H9 (cell line): ENCODE measurements at regions not wholly inside any gene's neighbourhood (a gene's known extent, or its start where the extent isn't known, plus 50 kb on each side); places are given as distances from the start of the nearest gene placed in this dataset.

Experiments used
- DNase-seq: peaks from one replicate; pipeline ENCODE4 v3.0.0-alpha.2; 2017
- H2AFZ ChIP-seq: one replicate; pipeline ENCODE4 v1.6.1; 2013; ENCODE audit warnings: mild to moderate bottlenecking, low read length, control low read depth, moderate library complexity
- H2AK5ac ChIP-seq: 2 replicates; pipeline ENCODE4 v1.6.1; 2013; ENCODE audit warnings: low read length, control low read depth, mixed read lengths; ENCODE audit not compliant: insufficient read length
- H2BK120ac ChIP-seq: one replicate; pipeline ENCODE4 v1.6.1; 2013; ENCODE audit warnings: low read depth, mild to moderate bottlenecking, low read length, control low read depth, inconsistent platforms; ENCODE audit not compliant: poor library complexity, severe bottlenecking
- H2BK12ac ChIP-seq: 2 replicates; pipeline ENCODE4 v1.6.1; 2013; ENCODE audit warnings: low read length, control low read depth, mixed read lengths, low read depth; ENCODE audit not compliant: insufficient read length
- H2BK15ac ChIP-seq: 2 replicates; pipeline ENCODE4 v1.6.1; 2013; ENCODE audit warnings: low read depth, low read length, control low read depth
- H2BK20ac ChIP-seq: one replicate; pipeline ENCODE4 v1.6.1; 2013; ENCODE audit warnings: low read depth, mild to moderate bottlenecking, low read length, control low read depth, inconsistent platforms; ENCODE audit not compliant: poor library complexity, severe bottlenecking
- H2BK5ac ChIP-seq: 2 replicates; pipeline ENCODE4 v1.6.1; 2013; ENCODE audit warnings: low read length, control low read depth, mixed read lengths; ENCODE audit not compliant: insufficient read length
- H3K14ac ChIP-seq: 2 replicates; pipeline ENCODE4 v1.6.1; 2013; ENCODE audit warnings: low read length, control low read depth; ENCODE audit not compliant: insufficient read depth
- H3K18ac ChIP-seq: 2 replicates; pipeline ENCODE4 v1.6.1; 2013; ENCODE audit warnings: low read depth, mild to moderate bottlenecking, mixed read lengths, low read length, control low read depth; ENCODE audit not compliant: insufficient read length
- H3K23ac ChIP-seq: 2 replicates; pipeline ENCODE4 v1.6.1; 2013; ENCODE audit warnings: low read length, control low read depth, mixed read lengths, low read depth; ENCODE audit not compliant: insufficient read length
- H3K23me2 ChIP-seq: 2 replicates; pipeline ENCODE4 v1.6.1; 2013; ENCODE audit warnings: low read depth, mild to moderate bottlenecking, mixed read lengths, low read length, control low read depth; ENCODE audit not compliant: insufficient read length, poor library complexity, severe bottlenecking
- H3K27ac ChIP-seq: 2 replicates; pipeline ENCODE4 v1.5.1; 2013; ENCODE audit warnings: low read length, control low read depth, mixed read lengths, low read depth; ENCODE audit not compliant: insufficient read length
- H3K27me3 ChIP-seq: 2 replicates; pipeline ENCODE4 v1.6.1; 2013; ENCODE audit warnings: low read length, control low read depth, inconsistent platforms; ENCODE audit not compliant: insufficient read depth
- H3K4ac ChIP-seq: 2 replicates; pipeline ENCODE4 v1.6.1; 2013; ENCODE audit warnings: low read depth, mild to moderate bottlenecking, control low read depth, inconsistent platforms, low read length, moderate library complexity
- H3K4me1 ChIP-seq: 2 replicates; pipeline ENCODE4 v1.6.1; 2013; ENCODE audit warnings: low read length, control low read depth, inconsistent platforms; ENCODE audit not compliant: insufficient read depth
- H3K4me2 ChIP-seq: 2 replicates; pipeline ENCODE4 v1.6.1; 2013; ENCODE audit warnings: low read length, control low read depth, mixed read lengths; ENCODE audit not compliant: insufficient read length, insufficient read depth
- H3K56ac ChIP-seq: 2 replicates; pipeline ENCODE4 v1.6.1; 2013; ENCODE audit warnings: low read depth, mild to moderate bottlenecking, mixed read lengths, low read length, control low read depth; ENCODE audit not compliant: insufficient read length
- H3K79me1 ChIP-seq: 2 replicates; pipeline ENCODE4 v1.6.1; 2013; ENCODE audit warnings: low read depth, mild to moderate bottlenecking, moderate library complexity, low read length, control low read depth, inconsistent platforms; ENCODE audit not compliant: insufficient read depth, poor library complexity, severe bottlenecking
- H3K79me2 ChIP-seq: 2 replicates; pipeline ENCODE4 v1.6.1; 2013; ENCODE audit warnings: low read length, control low read depth, inconsistent platforms; ENCODE audit not compliant: insufficient read depth
- H3K9ac ChIP-seq: 2 replicates; pipeline ENCODE4 v1.6.1; 2013; ENCODE audit warnings: low read length, control low read depth, mixed read lengths; ENCODE audit not compliant: insufficient read length; ENCODE audit errors: extremely low read depth
- H3K9me3 ChIP-seq: one replicate; pipeline ENCODE4 v1.6.1; 2013; ENCODE audit warnings: low read depth, low read length, inconsistent platforms; ENCODE audit not compliant: control insufficient read depth
- H3T11ph ChIP-seq: one replicate; pipeline ENCODE4 v1.6.1; 2013; ENCODE audit warnings: mild to moderate bottlenecking, low read length, control low read depth, inconsistent platforms
- H4K20me1 ChIP-seq: one replicate; pipeline ENCODE4 v1.6.1; 2013; ENCODE audit not compliant: control insufficient read depth, insufficient read length, insufficient read depth
- H4K5ac ChIP-seq: 2 replicates; pipeline ENCODE4 v1.6.1; 2013; ENCODE audit warnings: low read depth, mild to moderate bottlenecking, mixed read lengths, low read length, control low read depth; ENCODE audit not compliant: insufficient read length
- H4K8ac ChIP-seq: replicated peaks from 2 replicates; pipeline ENCODE4 v1.6.1; 2013; ENCODE audit warnings: low read length, control low read depth, mixed read lengths, low read depth; ENCODE audit not compliant: insufficient read length
- H4K91ac ChIP-seq: 2 replicates; pipeline ENCODE4 v1.6.1; 2013; ENCODE audit warnings: low read depth, mild to moderate bottlenecking, moderate library complexity, mixed read lengths, low read length, control low read depth; ENCODE audit not compliant: insufficient read length
- H3K27ac Mint-ChIP-seq, 3 experiments: 2 replicates in 2 of 3; 3 replicates in 1 of 3; pipeline ENCODE4 v1.8.0; 2020 to 2021; ENCODE audit warnings: mixed read lengths in 3 of 3, mild to moderate bottlenecking in 1 of 3, moderate library complexity in 1 of 3
- H3K27me3 Mint-ChIP-seq: 2 replicates; pipeline ENCODE4 v1.8.0; 2021; ENCODE audit warnings: low read depth, mild to moderate bottlenecking, moderate library complexity, mixed read lengths
- H3K36me3 Mint-ChIP-seq, 3 experiments: 2 replicates in 2 of 3; 3 replicates in 1 of 3; pipeline ENCODE4 v1.8.0; 2020 to 2021; ENCODE audit warnings: low read depth in 3 of 3, mixed read lengths in 3 of 3; ENCODE audit not compliant: insufficient read depth in 1 of 3
- H3K4me1 Mint-ChIP-seq, 2 experiments: 2 replicates each; pipeline ENCODE4 v1.8.0; 2020; ENCODE audit warnings: mixed read lengths in 2 of 2
- H3K4me3 Mint-ChIP-seq, 2 experiments: 2 replicates in 1 of 2; 3 replicates in 1 of 2; pipeline ENCODE4 v1.8.0; 2020 to 2021; ENCODE audit warnings: mild to moderate bottlenecking in 2 of 2, mixed read lengths in 2 of 2, moderate library complexity in 1 of 2
- H3K9me3 Mint-ChIP-seq, 2 experiments: 2 replicates in 1 of 2; 3 replicates in 1 of 2; pipeline ENCODE4 v1.8.0; 2020; ENCODE audit warnings: mild to moderate bottlenecking in 2 of 2, mixed read lengths in 2 of 2, moderate library complexity in 1 of 2
- WGBS: extraction: QIAGEN DNeasy Blood & Tissue Kit; methylation state at CpG from one replicate; pipeline ENCODE4 v1.1.7; 2013; ENCODE audit warnings: missing lambda C conversion rate, low lambda C conversion rate, mixed read lengths; ENCODE audit not compliant: insufficient read length; ENCODE audit errors: extremely low coverage; 5-methylcytosine and 5-hydroxymethylcytosine counted together
- TF ChIP-seq, protein P1 (sequence below): fragments of 200-600 bp; sonication (generic); conservative IDR thresholded peaks from 3 replicates; pipeline ENCODE4 v1.8.0; 2021; ENCODE audit warnings: antibody characterized with exemption, mild to moderate bottlenecking

- no peak overlapping the region; the same call in 1 of the 2 replicates for H3K14ac ChIP-seq
- H3K23me2 ChIP-seq: no peaks in the 10 kb centered on the region
- H2BK12ac ChIP-seq: no peak overlapping the region
- no peak overlapping the region for H2AK5ac ChIP-seq
- H4K8ac ChIP-seq: no peak overlapping the region
- no CpG with 5 or more reads among the region's 8 CpGs for WGBS
- no peaks in the 10 kb centered on the region for H3K27me3 ChIP-seq
- TF ChIP-seq, protein P1, sequence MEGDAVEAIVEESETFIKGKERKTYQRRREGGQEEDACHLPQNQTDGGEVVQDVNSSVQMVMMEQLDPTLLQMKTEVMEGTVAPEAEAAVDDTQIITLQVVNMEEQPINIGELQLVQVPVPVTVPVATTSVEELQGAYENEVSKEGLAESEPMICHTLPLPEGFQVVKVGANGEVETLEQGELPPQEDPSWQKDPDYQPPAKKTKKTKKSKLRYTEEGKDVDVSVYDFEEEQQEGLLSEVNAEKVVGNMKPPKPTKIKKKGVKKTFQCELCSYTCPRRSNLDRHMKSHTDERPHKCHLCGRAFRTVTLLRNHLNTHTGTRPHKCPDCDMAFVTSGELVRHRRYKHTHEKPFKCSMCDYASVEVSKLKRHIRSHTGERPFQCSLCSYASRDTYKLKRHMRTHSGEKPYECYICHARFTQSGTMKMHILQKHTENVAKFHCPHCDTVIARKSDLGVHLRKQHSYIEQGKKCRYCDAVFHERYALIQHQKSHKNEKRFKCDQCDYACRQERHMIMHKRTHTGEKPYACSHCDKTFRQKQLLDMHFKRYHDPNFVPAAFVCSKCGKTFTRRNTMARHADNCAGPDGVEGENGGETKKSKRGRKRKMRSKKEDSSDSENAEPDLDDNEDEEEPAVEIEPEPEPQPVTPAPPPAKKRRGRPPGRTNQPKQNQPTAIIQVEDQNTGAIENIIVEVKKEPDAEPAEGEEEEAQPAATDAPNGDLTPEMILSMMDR: no peak
- H2AFZ ChIP-seq: no peak overlapping the region
- no peaks in the 10 kb centered on the region for H4K20me1 ChIP-seq
- Mint-ChIP-seq H3K4me1 (peaks cover 6 to 15% of the 10 kb centered on the region in 2 experiments), H3K27me3 (peaks cover 2% of the 10 kb centered on the region), H3K27ac (no peak overlapping the region; a peak in 1 of 7 replicates), H3K36me3 (no peaks in the 10 kb centered on the region; a peak in 2 of 7 replicates), H3K9me3 (no peaks in the 10 kb centered on the region; a peak in 1 of 5 replicates), H3K4me3 (no peak overlapping the region)
- H3K4me1 ChIP-seq: no peaks in the 10 kb centered on the region
- H3K79me1 ChIP-seq: no peaks in the 10 kb centered on the region
- H3K23ac ChIP-seq: no peak overlapping the region
- no peak overlapping the region for H3T11ph ChIP-seq
- H3K18ac ChIP-seq: no peak overlapping the region
- no peaks in the 10 kb centered on the region for H3K79me2 ChIP-seq
- no peak overlapping the region for H2BK15ac ChIP-seq
- no peak overlapping the region for H3K4me2 ChIP-seq
- no peak overlapping the region for H3K56ac ChIP-seq
- no peak for DNase-seq
- H4K91ac ChIP-seq: no peak overlapping the region
- H3K9me3 ChIP-seq: no peaks in the 10 kb centered on the region
- H2BK20ac ChIP-seq: no peak overlapping the region
- H3K27ac ChIP-seq: no peak overlapping the region
- H4K5ac ChIP-seq: no peak overlapping the region
- H2BK120ac ChIP-seq: no peak overlapping the region
- H2BK5ac ChIP-seq: no peak overlapping the region
- no peak overlapping the region for H3K4ac ChIP-seq
- no peak overlapping the region for H3K9ac ChIP-seq
These were observed 413.7 kb upstream of the SULF2 start for GRCh38 chr20:48198929-48199451.
